ENCODE measurements at regions not wholly inside any gene's neighbourhood (a gene's known extent, or its start where the extent isn't known, plus 50 kb on each side); places are given as distances from the start of the nearest gene placed in this dataset.

- Mint-ChIP-seq H3K4me3 (no peak overlapping the region), H3K27me3 (ENCODE audit: low read depth) (no peaks in the 10 kb centered on the region), H3K4me1 (no peaks in the 10 kb centered on the region), H3K36me3 (ENCODE audit: low read depth) (no peaks in the 10 kb centered on the region), H3K9me3 (no peaks in the 10 kb centered on the region), H3K27ac (ENCODE audit: unreplicated experiment) (no peak overlapping the region)
- DNase-seq (ENCODE audit: low read depth, low spot score): no peak
- TF ChIP-seq CTCF (conservative IDR thresholded peaks at IDR 0.05): no peak
These were observed 195.5 kb downstream of the KLHL28 start for GRCh38 chr14:44766285-44766684.

GRCh38 chr14:44763356-44763755 is 198.4 kb downstream of the KLHL28 start:
- Mint-ChIP-seq H3K27me3 (ENCODE audit: low read depth) (no peaks in the 10 kb centered on the region), H3K36me3 (ENCODE audit: low read depth) (no peaks in the 10 kb centered on the region), H3K9me3 (no peaks in the 10 kb centered on the region), H3K27ac (ENCODE audit: unreplicated experiment) (no peak overlapping the region), H3K4me1 (no peaks in the 10 kb centered on the region), H3K4me3 (no peak overlapping the region)
- DNase-seq (ENCODE audit: low read depth, low spot score): no peak
- no peak for TF ChIP-seq CTCF (conservative IDR thresholded peaks at IDR 0.05)

- Mint-ChIP-seq H3K9me3 (no peaks in the 10 kb centered on the region), H3K4me1 (no peaks in the 10 kb centered on the region), H3K4me3 (no peak overlapping the region), H3K27ac (ENCODE audit: unreplicated experiment) (no peak overlapping the region), H3K36me3 (ENCODE audit: low read depth) (no peaks in the 10 kb centered on the region), H3K27me3 (ENCODE audit: low read depth) (no peaks in the 10 kb centered on the region)
- no peak for TF ChIP-seq CTCF (conservative IDR thresholded peaks at IDR 0.05)
- no peak for DNase-seq (ENCODE audit: low read depth, low spot score)
These were observed 202.5 kb downstream of the KLHL28 start for GRCh38 chr14:44759277-44759676.

GRCh38 chr14:44756554-44756953 is 205.2 kb downstream of the KLHL28 start:
- Mint-ChIP-seq H3K27me3 (ENCODE audit: low read depth) (no peaks in the 10 kb centered on the region), H3K27ac (ENCODE audit: unreplicated experiment) (no peak overlapping the region)

GRCh38 chr14:44745371-44745770 is 216.4 kb downstream of the KLHL28 start:
- no peaks in the 10 kb centered on the region for H3K4me1 Mint-ChIP-seq

More at GRCh38 chr14:44756554-44756953, 205.2 kb downstream of the KLHL28 start:
- Mint-ChIP-seq H3K9me3 (no peaks in the 10 kb centered on the region), H3K4me1 (no peaks in the 10 kb centered on the region), H3K36me3 (ENCODE audit: low read depth) (no peaks in the 10 kb centered on the region), H3K4me3 (no peak overlapping the region)
- DNase-seq (ENCODE audit: low read depth, low spot score): no peak
- TF ChIP-seq CTCF (conservative IDR thresholded peaks at IDR 0.05): no peak

More at GRCh38 chr14:44745371-44745770, 216.4 kb downstream of the KLHL28 start:
- no peak for TF ChIP-seq CTCF (conservative IDR thresholded peaks at IDR 0.05)
- Mint-ChIP-seq H3K4me3 (no peak overlapping the region), H3K36me3 (ENCODE audit: low read depth) (no peaks in the 10 kb centered on the region), H3K9me3 (peaks cover 12% of the 10 kb centered on the region), H3K27ac (ENCODE audit: unreplicated experiment) (no peak overlapping the region), H3K27me3 (ENCODE audit: low read depth) (no peaks in the 10 kb centered on the region)
- DNase-seq (ENCODE audit: low read depth, low spot score): no peak

Measured in neural crest cell (in vitro differentiated cells).